GM21619 (cell line): ENCODE measurements at regions not wholly inside any gene's neighbourhood (a gene's known extent, or its start where the extent isn't known, plus 50 kb on each side); places are given as distances from the start of the nearest gene placed in this dataset.
"Not testable (repeated sequence)": the region's sequence is repeated elsewhere in the genome, so short reads cannot be mapped to it uniquely, and the experiment has no call there.

Experiments
- ATAC-seq: cut with Tn5 transposase; IDR thresholded peaks from one replicate; pipeline ENCODE4 v1.9.1; 2021; ENCODE audit not compliant: unreplicated experiment

- no peak for ATAC-seq
These were observed 60.2 kb upstream of the ATP2B1 start for GRCh38 chr12:89768586-89769482.

- ATAC-seq = peak; percentile 74
These were observed 57.6 kb upstream of the ATP2B1 start for GRCh38 chr12:89765959-89766824.

- ATAC-seq = not testable (repeated sequence)
These were observed 55.5 kb upstream of the ATP2B1 start for GRCh38 chr12:89764164-89764563.

- no peak for ATAC-seq
These were observed 54.0 kb upstream of the ATP2B1 start for GRCh38 chr12:89762498-89763170.

- peak; percentile 21 for ATAC-seq
These were observed 52.1 kb upstream of the ATP2B1 start for GRCh38 chr12:89760783-89761182.
